MCF 10A (cell line): ENCODE measurements at regions not wholly inside any gene's neighbourhood (a gene's known extent, or its start where the extent isn't known, plus 50 kb on each side); places are given as distances from the start of the nearest gene placed in this dataset.

Source experiments
- BruUV-seq: library from RNA; stranded (reverse); fragments of 400-500 nt; replicated peaks from 2 replicates; lab custom pipeline; 2021; lab: Mats Ljungman, UMichigan
- CTCF ChIA-PET: fragments of 300-600 bp; sonication (Branson Sonifier 250); formaldehyde crosslinking; extraction: SDS; loops from one replicate; lab custom pipeline; 2021; ENCODE audit warnings: antibody characterized with exemption, inconsistent platforms; lab: Yijun Ruan, JAX
- POLR2A ChIA-PET: fragments of 300-600, 350-650 bp; sonication (Branson Sonifier 250); formaldehyde crosslinking; extraction: SDS; loops from one replicate; lab custom pipeline; 2020; ENCODE audit warnings: antibody characterized with exemption, inconsistent platforms; lab: Yijun Ruan, JAX
- DNase-seq: peaks from one replicate; pipeline ENCODE4 v3.0.0-alpha.2; 2018; ENCODE audit not compliant: unreplicated experiment
- H3K27ac Mint-ChIP-seq: one replicate; pipeline ENCODE4 v1.8.0; 2022; ENCODE audit warnings: mild to moderate bottlenecking, low read depth, mixed read lengths; ENCODE audit not compliant: unreplicated experiment
- H3K27me3 Mint-ChIP-seq: one replicate; pipeline ENCODE4 v1.8.0; 2022; ENCODE audit warnings: mixed read lengths; ENCODE audit not compliant: insufficient read depth, unreplicated experiment
- H3K36me3 Mint-ChIP-seq: one replicate; pipeline ENCODE4 v1.8.0; 2022; ENCODE audit warnings: mild to moderate bottlenecking, moderate library complexity, mixed read lengths; ENCODE audit not compliant: insufficient read depth, unreplicated experiment
- H3K4me1 Mint-ChIP-seq: one replicate; pipeline ENCODE4 v1.8.0; 2022; ENCODE audit warnings: mixed read lengths; ENCODE audit not compliant: insufficient read depth, unreplicated experiment
- H3K4me3 Mint-ChIP-seq: one replicate; pipeline ENCODE4 v1.8.0; 2022; ENCODE audit warnings: mild to moderate bottlenecking, moderate library complexity, mixed read lengths; ENCODE audit not compliant: unreplicated experiment
- H3K9me3 Mint-ChIP-seq: one replicate; pipeline ENCODE4 v1.8.0; 2022; ENCODE audit warnings: mixed read lengths; ENCODE audit not compliant: unreplicated experiment
- intact Hi-C: fragments of 100-400 bp; cut with micrococcal nuclease; formaldehyde crosslinking; loops from 2 replicates; pipeline ENCODE4 v1.14.1; 2022
- TF ChIP-seq, protein P1 (sequence below): fragments of 200-600 bp; IDR thresholded peaks from one replicate; pipeline ENCODE4 v1.8.0; 2022; ENCODE audit warnings: antibody characterized with exemption, mild to moderate bottlenecking; ENCODE audit not compliant: unreplicated experiment

DNA sequence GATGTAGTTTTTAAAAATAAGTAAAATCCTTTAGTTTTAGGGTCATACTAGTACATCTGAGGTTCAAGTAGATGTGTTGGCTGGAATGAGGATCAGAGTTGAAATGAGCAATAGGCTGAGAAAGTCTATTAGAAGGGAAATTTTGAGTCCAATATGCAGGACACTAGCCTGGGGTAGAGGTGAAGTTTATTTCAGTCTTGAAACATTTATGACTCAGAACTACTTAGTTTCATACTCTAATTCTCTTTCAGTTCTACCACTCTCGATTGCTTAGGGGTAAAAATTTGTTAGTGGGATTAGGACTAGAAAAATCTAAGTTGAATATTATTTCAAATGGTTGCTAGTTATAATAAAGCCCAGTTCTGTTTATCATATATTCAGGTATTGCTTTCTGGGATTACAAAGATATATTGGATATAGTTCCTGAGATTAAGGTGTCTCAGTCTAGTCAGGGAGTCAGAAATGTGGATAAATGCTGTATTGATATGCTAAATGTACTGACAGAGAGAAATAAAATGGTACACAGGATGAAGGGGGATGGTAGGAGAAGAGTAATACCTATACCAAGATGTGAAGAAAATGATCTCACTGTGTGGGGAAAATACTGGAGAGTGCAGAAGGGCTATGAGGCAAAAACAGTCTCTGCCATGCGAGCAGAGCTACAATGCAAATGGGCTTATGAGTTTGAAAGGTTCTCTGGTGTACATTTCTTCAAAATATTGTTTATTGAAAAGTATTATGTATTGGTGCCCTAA lies 395.8 kb upstream of the FBXO33 start:
- no peaks in the 10 kb centered on the region for H3K9me3 Mint-ChIP-seq
- H3K4me1 Mint-ChIP-seq: no peaks in the 10 kb centered on the region
- BruUV-seq: no TSS peak
- intact Hi-C loops: no loop called here
- H3K27me3 Mint-ChIP-seq: peaks cover 50% of the 10 kb centered on the region
- no peak for DNase-seq
- ChIA-PET POLR2A (no interaction called here), CTCF (no interaction called here)
- TF ChIP-seq, protein P1, sequence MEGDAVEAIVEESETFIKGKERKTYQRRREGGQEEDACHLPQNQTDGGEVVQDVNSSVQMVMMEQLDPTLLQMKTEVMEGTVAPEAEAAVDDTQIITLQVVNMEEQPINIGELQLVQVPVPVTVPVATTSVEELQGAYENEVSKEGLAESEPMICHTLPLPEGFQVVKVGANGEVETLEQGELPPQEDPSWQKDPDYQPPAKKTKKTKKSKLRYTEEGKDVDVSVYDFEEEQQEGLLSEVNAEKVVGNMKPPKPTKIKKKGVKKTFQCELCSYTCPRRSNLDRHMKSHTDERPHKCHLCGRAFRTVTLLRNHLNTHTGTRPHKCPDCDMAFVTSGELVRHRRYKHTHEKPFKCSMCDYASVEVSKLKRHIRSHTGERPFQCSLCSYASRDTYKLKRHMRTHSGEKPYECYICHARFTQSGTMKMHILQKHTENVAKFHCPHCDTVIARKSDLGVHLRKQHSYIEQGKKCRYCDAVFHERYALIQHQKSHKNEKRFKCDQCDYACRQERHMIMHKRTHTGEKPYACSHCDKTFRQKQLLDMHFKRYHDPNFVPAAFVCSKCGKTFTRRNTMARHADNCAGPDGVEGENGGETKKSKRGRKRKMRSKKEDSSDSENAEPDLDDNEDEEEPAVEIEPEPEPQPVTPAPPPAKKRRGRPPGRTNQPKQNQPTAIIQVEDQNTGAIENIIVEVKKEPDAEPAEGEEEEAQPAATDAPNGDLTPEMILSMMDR: no peak
- no peak overlapping the region for H3K27ac Mint-ChIP-seq
- no peaks in the 10 kb centered on the region for H3K36me3 Mint-ChIP-seq
- H3K4me3 Mint-ChIP-seq: no peak overlapping the region

DNA sequence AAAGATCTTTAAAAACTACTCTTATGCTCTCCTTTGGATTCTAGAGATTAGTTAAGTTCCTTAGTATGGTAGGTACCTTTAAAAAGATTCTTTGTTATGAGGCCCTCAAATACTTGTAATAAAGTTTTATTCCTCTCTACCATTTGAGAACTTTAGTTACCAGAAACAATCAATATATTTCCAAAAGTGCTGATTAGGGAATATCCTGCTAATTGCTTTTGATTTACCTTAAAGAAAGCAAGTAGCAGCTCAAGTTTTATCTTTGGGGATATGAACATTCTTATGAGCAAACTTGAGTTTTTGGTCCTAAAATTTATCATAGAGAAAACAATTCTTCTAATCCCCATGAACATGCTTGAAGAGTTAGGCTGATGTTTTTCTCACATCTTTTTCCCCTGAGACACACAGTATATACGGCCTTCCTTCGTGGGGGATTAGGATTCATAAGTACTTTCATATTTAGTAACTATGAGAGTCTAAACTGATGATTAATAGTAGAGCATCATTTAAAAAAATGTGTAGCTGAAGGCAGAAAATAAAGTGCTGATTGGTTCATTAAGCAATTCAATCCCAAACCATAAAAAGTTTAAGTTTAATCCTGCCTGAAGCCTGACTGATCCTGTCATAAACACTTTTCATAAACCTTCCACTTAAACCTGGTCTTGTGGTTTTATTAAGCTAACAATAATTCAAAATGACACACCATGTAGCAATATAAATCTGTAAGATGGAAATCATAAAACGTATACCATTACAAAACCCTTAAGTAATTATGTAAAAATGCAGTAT lies 380.5 kb upstream of the FBXO33 start:
- no TSS peak for BruUV-seq
- H3K27ac Mint-ChIP-seq: no peak overlapping the region
- no peaks in the 10 kb centered on the region for H3K9me3 Mint-ChIP-seq
- no peak overlapping the region for H3K4me3 Mint-ChIP-seq
- DNase-seq: no peak
- H3K27me3 Mint-ChIP-seq: peaks cover 41% of the 10 kb centered on the region
- no peaks in the 10 kb centered on the region for H3K4me1 Mint-ChIP-seq
- CTCF ChIA-PET: interaction anchor here (0.5 kb wide), 1 partner anchor 127 kb away, joined by 3 read pairs; no protein-coding TSS in a partner anchor
- intact Hi-C loops: no loop called here
- TF ChIP-seq, protein P1: no peak
- POLR2A ChIA-PET: no interaction called here
- H3K36me3 Mint-ChIP-seq: no peaks in the 10 kb centered on the region

DNA sequence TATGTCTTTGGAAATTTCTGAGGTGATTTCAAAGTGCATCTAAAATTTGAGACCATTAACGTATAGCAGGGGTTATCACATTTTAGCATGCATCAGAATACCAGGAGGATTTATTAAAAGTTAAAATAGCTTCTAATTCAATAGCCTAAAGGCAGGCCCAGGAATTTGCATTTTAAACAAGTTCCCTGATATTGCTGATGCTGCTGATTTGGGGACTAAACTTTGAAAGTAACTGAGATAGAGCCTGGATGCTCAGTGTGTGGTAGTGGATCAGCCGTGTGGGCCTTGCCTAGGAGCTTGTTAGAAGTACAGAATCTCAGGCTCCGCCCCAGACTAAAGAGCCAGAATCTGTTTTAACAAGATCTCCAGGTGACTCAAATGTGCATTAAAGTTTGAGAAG lies 375.0 kb upstream of the FBXO33 start:
- ChIA-PET CTCF (no interaction called here), POLR2A (interaction anchor here (0.6 kb wide), 1 partner anchor 16 kb away, joined by 4 read pairs; no protein-coding TSS in a partner anchor)
- Mint-ChIP-seq H3K36me3 (no peaks in the 10 kb centered on the region), H3K4me1 (no peaks in the 10 kb centered on the region), H3K9me3 (no peaks in the 10 kb centered on the region), H3K27ac (no peak overlapping the region), H3K27me3 (peaks cover 42% of the 10 kb centered on the region), H3K4me3 (no peak overlapping the region)
- intact Hi-C loops: no loop called here
- DNase-seq: no peak
- no TSS peak for BruUV-seq
- TF ChIP-seq, protein P1: no peak

DNA sequence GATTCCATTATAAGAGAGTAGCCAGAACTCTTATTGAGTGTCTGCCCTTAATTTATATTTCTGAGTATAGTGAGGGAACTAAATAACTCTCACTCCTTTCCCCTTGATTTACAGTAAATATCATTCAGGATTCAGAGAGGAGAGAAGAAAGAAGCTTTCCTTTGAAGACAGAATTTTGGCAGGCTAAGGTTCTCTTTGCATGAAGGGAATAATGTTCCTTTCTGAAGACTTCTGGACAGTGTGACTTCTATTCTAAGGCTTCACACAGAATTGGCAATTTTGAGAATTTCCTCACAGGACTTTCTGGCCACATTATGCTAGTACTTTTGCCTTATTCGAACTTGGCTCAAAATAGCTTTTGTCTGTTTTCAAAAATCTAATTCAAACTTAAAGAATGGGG lies 352.2 kb upstream of the FBXO33 start:
- Mint-ChIP-seq H3K4me3 (no peak overlapping the region), H3K27ac (no peak overlapping the region), H3K9me3 (no peaks in the 10 kb centered on the region), H3K36me3 (no peaks in the 10 kb centered on the region), H3K27me3 (peaks cover 36% of the 10 kb centered on the region), H3K4me1 (no peaks in the 10 kb centered on the region)
- ChIA-PET POLR2A (no interaction called here), CTCF (no interaction called here)
- intact Hi-C loops: no loop called here
- no TSS peak for BruUV-seq
- TF ChIP-seq, protein P1: no peak
- DNase-seq: no peak
